ENCODE measurements at regions not wholly inside any gene's neighbourhood (a gene's known extent, or its start where the extent isn't known, plus 50 kb on each side); places are given as distances from the start of the nearest gene placed in this dataset.

DNA sequence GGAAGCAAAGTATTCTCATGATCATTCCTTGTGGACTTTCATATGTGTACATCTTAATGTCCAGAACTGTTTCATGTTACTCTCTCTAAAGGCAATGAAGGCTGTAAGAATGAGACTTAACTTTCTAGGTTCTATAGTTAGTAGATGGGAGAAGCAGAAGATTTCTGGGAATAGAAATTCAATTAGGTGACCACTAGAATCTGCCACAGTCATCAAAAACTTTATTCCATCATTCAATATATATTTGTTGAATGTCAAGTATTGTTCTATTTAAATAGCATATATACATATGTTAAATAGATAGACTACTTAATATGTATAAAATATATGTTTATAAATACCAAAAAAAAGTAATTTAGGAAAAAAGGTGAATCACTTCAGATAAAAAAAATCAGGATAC lies 972.9 kb downstream of the SLC6A15 start:
- no peak for TF ChIP-seq CTCF (IDR thresholded peaks at IDR 0.05; ENCODE audit: borderline replicate concordance, extremely low read depth, low read length, poor library complexity, severe bottlenecking)
- TF ChIP-seq EZH2 (IDR thresholded peaks at IDR 0.05; ENCODE audit: borderline replicate concordance, low read depth, low read length, severe bottlenecking), result no peak

Data from DND-41 (cell line).